Head of caudate nucleus (tissue), 42 donors: ENCODE measurements at regions not wholly inside any gene's neighbourhood (a gene's known extent, or its start where the extent isn't known, plus 50 kb on each side); places are given as distances from the start of the nearest gene placed in this dataset.

Experiments used
- DNase-seq, 42 donors: peaks; one replicate each; pipeline versions ENCODE4 v3.0.0 to v3.0.0-alpha.2; 2020 to 2021; ENCODE audit warnings: mixed read lengths in 7 of 42
- intact Hi-C: fragments of 100-400 bp; cut with DNase I; formaldehyde crosslinking; loops from one replicate; pipeline ENCODE4 v1.15.0; 2022

GRCh38 chr11:133600306-133600705 is 68.0 kb upstream of the OPCML start:
- intact Hi-C loops = no loop called here

GRCh38 chr11:133598906-133599305 is 66.6 kb upstream of the OPCML start:
- DNase-seq = no peak
- intact Hi-C loops = no loop called here

More at GRCh38 chr11:133600306-133600705, 68.0 kb upstream of the OPCML start:
- no peak for DNase-seq

- peak in 5 of 42 donors; percentile 32 to 59 (median 55) for DNase-seq
- intact Hi-C loops = no loop called here
These were observed 64.9 kb upstream of the OPCML start for GRCh38 chr11:133597236-133597635.

- no peak for DNase-seq
- intact Hi-C loops = no loop called here
These were observed 63.8 kb upstream of the OPCML start for GRCh38 chr11:133595998-133596590.

GRCh38 chr11:133593036-133593435 is 60.7 kb upstream of the OPCML start:
- intact Hi-C loops = no loop called here
- DNase-seq = no peak

GRCh38 chr11:133586903-133587517 is 54.7 kb upstream of the OPCML start:
- intact Hi-C loops = no loop called here
- DNase-seq = no peak

DNA sequence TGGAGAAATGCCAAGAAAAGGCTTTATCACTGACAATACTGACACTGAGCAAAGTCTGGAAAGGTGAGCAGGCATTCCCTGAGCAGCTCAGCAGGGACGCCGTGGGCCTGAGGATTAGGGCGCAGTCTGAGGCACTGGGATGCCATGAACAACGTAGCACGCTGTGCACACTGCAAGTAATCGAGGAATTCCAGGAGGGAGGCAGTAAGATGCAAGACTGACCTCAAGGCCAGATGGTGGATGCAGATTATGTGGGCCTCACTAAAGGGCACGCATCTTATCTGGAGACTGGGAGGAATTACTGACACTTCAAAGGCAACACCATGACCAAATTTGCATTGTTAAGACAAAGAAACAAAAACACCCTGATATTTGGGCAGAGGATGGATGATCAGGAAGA is 50.4 kb upstream of the OPCML start:
- no peak for DNase-seq
- intact Hi-C loops = no loop called here

DNA sequence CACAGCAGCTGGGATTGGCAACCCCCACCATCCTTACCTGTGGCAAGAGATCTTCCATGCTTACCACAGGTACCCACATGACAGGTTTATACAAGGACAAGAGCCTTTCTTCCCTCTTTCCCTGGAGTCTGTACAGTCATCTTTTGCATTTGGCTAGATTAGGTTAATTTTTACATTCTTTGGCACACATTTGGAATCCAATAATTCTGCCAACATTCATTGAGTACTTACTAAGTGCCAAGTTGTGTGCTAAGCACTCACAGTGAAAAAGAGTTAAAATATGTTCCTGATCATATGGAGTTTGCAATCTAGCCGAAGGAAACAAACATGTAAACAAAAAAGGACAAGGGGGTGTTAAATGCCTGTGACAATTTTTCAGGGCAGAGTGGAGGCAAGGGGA is 50.0 kb upstream of the OPCML start:
- no peak for DNase-seq
- intact Hi-C loops = no loop called here
